ENCODE measurements at regions not wholly inside any gene's neighbourhood (a gene's known extent, or its start where the extent isn't known, plus 50 kb on each side); places are given as distances from the start of the nearest gene placed in this dataset.

DNA sequence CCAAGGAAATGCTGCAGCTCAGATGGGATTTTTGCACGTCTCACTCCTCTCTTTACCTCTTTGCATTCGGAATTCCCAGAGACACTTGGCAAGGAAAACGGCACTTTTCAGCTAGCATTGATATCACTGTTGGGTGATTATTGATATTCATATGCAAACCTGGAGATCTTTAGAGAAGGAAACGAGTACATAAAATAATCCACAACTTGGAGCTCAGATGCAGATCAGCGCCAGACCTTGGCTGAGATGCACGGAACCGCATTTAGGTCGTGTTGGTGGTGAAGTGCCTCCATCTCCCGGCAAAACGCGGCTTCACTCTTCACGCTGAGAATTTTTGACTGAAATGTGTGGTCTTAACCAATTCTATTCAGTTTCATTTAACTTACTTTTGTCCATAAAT, 77.2 kb upstream of the ARHGEF7 start:
- Histone ChIP-seq H2AFZ (ENCODE audit: low read depth, low read length) (no peak overlapping the region), H3K9ac (replicated peaks; ENCODE audit: extremely low read depth, insufficient read depth, low read length) (no peak overlapping the region), H3K4me3 (replicated peaks in 1 of 3; ENCODE audit: insufficient read depth in 1 of 3, low read depth in 1 of 3, low read length in 3 of 3) (no peak overlapping the region), H3K4me1 (ENCODE audit: control insufficient read depth, extremely low read depth, insufficient read depth, low read length) (no peaks in the 10 kb centered on the region), H3K9me3 (replicated peaks; ENCODE audit: control insufficient read depth, insufficient read depth, low read length) (no peaks in the 10 kb centered on the region), H3K4me2 (ENCODE audit: insufficient read depth, low read length) (no peak overlapping the region), H3K27me3 (ENCODE audit: control insufficient read depth in 2 of 2, insufficient read depth in 2 of 2, low read length in 2 of 2) (peaks cover 3 to 5% of the 10 kb centered on the region in 2 experiments), H3K36me3 (ENCODE audit: control insufficient read depth in 2 of 2, extremely low read depth in 1 of 2, insufficient read depth in 2 of 2, low read length in 2 of 2) (no peaks in the 10 kb centered on the region), H3K27ac (ENCODE audit: insufficient read depth, low read depth, low read length) (no peak overlapping the region), H3K79me2 (ENCODE audit: control insufficient read depth, insufficient read depth, low read length) (no peaks in the 10 kb centered on the region), H4K20me1 (replicated peaks; ENCODE audit: control insufficient read depth, extremely low read depth, insufficient read depth, low read length) (no peaks in the 10 kb centered on the region), H3K9me1 (replicated peaks; ENCODE audit: control insufficient read depth, extremely low read depth, insufficient read depth, low read length) (no peaks in the 10 kb centered on the region)
- dilution Hi-C loops (cut with MboI; ENCODE audit: extremely low pct_ligation_motif_present, low sequenced_read_pairs), result no loop called here
- ChIA-PET CTCF (interaction anchor here (1.0 kb wide), 1 partner anchor 30 kb away, joined by 3 read pairs; no protein-coding TSS in a partner anchor), POLR2A (interaction anchor here (0.5 kb wide), 1 partner anchor 29 kb away, joined by 9 read pairs; no protein-coding TSS in a partner anchor)
- intact Hi-C loops (cut with micrococcal nuclease), result no loop called here
- DNase-seq (ENCODE audit: low read depth, low spot score) (no peak), FAIRE-seq (no peak)
- no TSS peak for BruUV-seq (replicated peaks)
- TF ChIP-seq MYC (IDR thresholded peaks at IDR 0.05; ENCODE audit: low read depth, low read length), result no peak
- TF ChIP-seq, protein P1, sequence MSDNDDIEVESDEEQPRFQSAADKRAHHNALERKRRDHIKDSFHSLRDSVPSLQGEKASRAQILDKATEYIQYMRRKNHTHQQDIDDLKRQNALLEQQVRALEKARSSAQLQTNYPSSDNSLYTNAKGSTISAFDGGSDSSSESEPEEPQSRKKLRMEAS (IDR thresholded peaks at IDR 0.05; ENCODE audit: insufficient read depth, insufficient read length), result no peak
- no peak for TF ChIP-seq FOS (IDR thresholded peaks at IDR 0.05; ENCODE audit: borderline replicate concordance, insufficient read depth, low read length)
- no peak for TF ChIP-seq JUN (IDR thresholded peaks at IDR 0.05; ENCODE audit: borderline replicate concordance, insufficient read depth, insufficient read length, low read depth)
- no peak for TF ChIP-seq GATA2 (IDR thresholded peaks at IDR 0.05; ENCODE audit: insufficient read depth, insufficient read length, low read depth, low read length)
- no peak for TF ChIP-seq EZH2 (IDR thresholded peaks at IDR 0.05; ENCODE audit: borderline replicate concordance, low read depth, low read length, severe bottlenecking)
- TF ChIP-seq, protein P2, sequence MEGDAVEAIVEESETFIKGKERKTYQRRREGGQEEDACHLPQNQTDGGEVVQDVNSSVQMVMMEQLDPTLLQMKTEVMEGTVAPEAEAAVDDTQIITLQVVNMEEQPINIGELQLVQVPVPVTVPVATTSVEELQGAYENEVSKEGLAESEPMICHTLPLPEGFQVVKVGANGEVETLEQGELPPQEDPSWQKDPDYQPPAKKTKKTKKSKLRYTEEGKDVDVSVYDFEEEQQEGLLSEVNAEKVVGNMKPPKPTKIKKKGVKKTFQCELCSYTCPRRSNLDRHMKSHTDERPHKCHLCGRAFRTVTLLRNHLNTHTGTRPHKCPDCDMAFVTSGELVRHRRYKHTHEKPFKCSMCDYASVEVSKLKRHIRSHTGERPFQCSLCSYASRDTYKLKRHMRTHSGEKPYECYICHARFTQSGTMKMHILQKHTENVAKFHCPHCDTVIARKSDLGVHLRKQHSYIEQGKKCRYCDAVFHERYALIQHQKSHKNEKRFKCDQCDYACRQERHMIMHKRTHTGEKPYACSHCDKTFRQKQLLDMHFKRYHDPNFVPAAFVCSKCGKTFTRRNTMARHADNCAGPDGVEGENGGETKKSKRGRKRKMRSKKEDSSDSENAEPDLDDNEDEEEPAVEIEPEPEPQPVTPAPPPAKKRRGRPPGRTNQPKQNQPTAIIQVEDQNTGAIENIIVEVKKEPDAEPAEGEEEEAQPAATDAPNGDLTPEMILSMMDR (IDR thresholded peaks at IDR 0.05; ENCODE audit: extremely low read depth in 1 of 2, insufficient read depth in 1 of 2, low read depth in 1 of 2, low read length in 2 of 2), result no peak
- TF ChIP-seq POLR2A (IDR thresholded peaks at IDR 0.05; ENCODE audit: low read depth, low read length), result no peak
- no peak for TF ChIP-seq POLR2AphosphoS5 (IDR thresholded peaks at IDR 0.05; ENCODE audit: insufficient read depth, low read depth, low read length)

Data from endothelial cell of umbilical vein (primary cell).